H1 (cell line): ENCODE measurements at regions not wholly inside any gene's neighbourhood (a gene's known extent, or its start where the extent isn't known, plus 50 kb on each side); places are given as distances from the start of the nearest gene placed in this dataset.

ENCODE experiments used
- CTCF ChIA-PET: fragments of 300-600 bp; sonication (Branson Sonifier 250); formaldehyde crosslinking; loops from one replicate; lab custom pipeline; 2021; ENCODE audit not compliant: partially characterized antibody; lab: Charles Lee
- POLR2A ChIA-PET: fragments of 300-600 bp; sonication (Branson Sonifier 250); formaldehyde crosslinking; loops from one replicate; lab custom pipeline; 2021; ENCODE audit warnings: inconsistent platforms; ENCODE audit not compliant: partially characterized antibody; lab: Charles Lee
- DNase-seq, 2 experiments: peaks; one replicate each; pipeline versions ENCODE4 v3.0.0 to v3.0.0-alpha.2; 2010 to 2022; ENCODE audit warnings: low spot score in 2 of 2, low read depth in 1 of 2, mixed read lengths in 1 of 2
- FAIRE-seq: peaks from 2 replicates; lab custom pipeline; 2011; peaks lifted over from hg19 to GRCh38; lab: Jason Lieb, UNC
- H2AFZ ChIP-seq: 2 replicates; pipeline ENCODE4 v1.8.1; 2012; ENCODE audit warnings: low read length, inconsistent platforms
- H2AK5ac ChIP-seq: 2 replicates; pipeline ENCODE4 v1.6.1; 2013; ENCODE audit warnings: low read depth, low read length
- H2BK120ac ChIP-seq: replicated peaks from 2 replicates; pipeline ENCODE3; 2013; ENCODE audit warnings: low read depth, low read length, inconsistent platforms
- H2BK12ac ChIP-seq: 2 replicates; pipeline ENCODE4 v1.6.1; 2013; ENCODE audit warnings: low read depth, low read length
- H2BK15ac ChIP-seq: 2 replicates; pipeline ENCODE4 v1.6.1; 2013; ENCODE audit warnings: low read length
- H2BK20ac ChIP-seq: 2 replicates; pipeline ENCODE4 v1.6.1; 2013; ENCODE audit warnings: low read length
- H2BK5ac ChIP-seq: 2 replicates; pipeline ENCODE4 v1.6.1; 2013; ENCODE audit warnings: low read depth, low read length
- H3K14ac ChIP-seq: 2 replicates; pipeline ENCODE4 v1.6.1; 2013; ENCODE audit warnings: inconsistent platforms; ENCODE audit not compliant: insufficient read length
- H3K18ac ChIP-seq: 2 replicates; pipeline ENCODE4 v1.6.1; 2013; ENCODE audit warnings: low read length; ENCODE audit errors: extremely low read depth
- H3K23ac ChIP-seq: 2 replicates; pipeline ENCODE4 v1.6.1; 2013; ENCODE audit warnings: inconsistent platforms; ENCODE audit not compliant: insufficient read length
- H3K23me2 ChIP-seq: 2 replicates; pipeline ENCODE4 v1.6.1; 2013; ENCODE audit warnings: low read depth, low read length
- H3K27ac ChIP-seq: 2 replicates; pipeline ENCODE4 v1.6.1; 2011; ENCODE audit warnings: low read depth, low read length, inconsistent platforms
- H3K27me3 ChIP-seq, 4 experiments: replicated peaks in 1 of 4; 1 replicate in 1 of 4; 2 replicates in 3 of 4; pipeline versions ENCODE4 v1.6.1 to v1.8.1; 2011 to 2013; ENCODE audit warnings: low read length in 3 of 4, mild to moderate bottlenecking in 3 of 4, inconsistent platforms in 2 of 4, mixed read lengths in 2 of 4, moderate library complexity in 1 of 4; ENCODE audit not compliant: control insufficient read depth in 3 of 4, insufficient read depth in 3 of 4; ENCODE audit errors: extremely low read depth in 1 of 4
- H3K36me3 ChIP-seq, 4 experiments: 2 replicates each; pipeline versions ENCODE4 v1.6.1 to v1.8.1; 2011 to 2013; ENCODE audit warnings: mild to moderate bottlenecking in 4 of 4, low read length in 3 of 4, moderate library complexity in 2 of 4, control low read depth in 1 of 4, inconsistent platforms in 1 of 4; ENCODE audit not compliant: insufficient read depth in 4 of 4, control insufficient read depth in 2 of 4
- H3K4ac ChIP-seq: replicated peaks from 2 replicates; pipeline ENCODE3; 2013; ENCODE audit warnings: low read length, low read depth, mixed read lengths, inconsistent platforms; ENCODE audit not compliant: insufficient read length
- H3K4me1 ChIP-seq, 4 experiments: replicated peaks in 1 of 4; 1 replicate in 1 of 4; 2 replicates in 3 of 4; pipeline versions ENCODE4 v1.6.1 to v1.8.1; 2011 to 2013; ENCODE audit warnings: low read length in 3 of 4, inconsistent platforms in 2 of 4, mixed read lengths in 1 of 4; ENCODE audit not compliant: insufficient read depth in 4 of 4, control insufficient read depth in 3 of 4
- H3K4me2 ChIP-seq, 2 experiments: 2 replicates each; pipeline versions ENCODE4 v1.6.1 to v1.8.1; 2011 to 2013; ENCODE audit warnings: low read depth in 2 of 2, low read length in 2 of 2, control low read depth in 1 of 2, inconsistent platforms in 1 of 2, mild to moderate bottlenecking in 1 of 2; ENCODE audit not compliant: insufficient read depth in 1 of 2
- H3K4me3 ChIP-seq, 4 experiments: fragments of 200-600, 300-600 bp in 1 of 4; sonication (generic), shearing (Covaris generic), sonication (Bioruptor Twin) in 1 of 4; 2 replicates each; pipeline versions ENCODE4 v1.5.1 to v1.8.1; 2011 to 2016; ENCODE audit warnings: low read length in 4 of 4, low read depth in 3 of 4, control low read depth in 2 of 4, inconsistent platforms in 2 of 4, mild to moderate bottlenecking in 2 of 4, mixed read lengths in 1 of 4, moderate library complexity in 1 of 4; ENCODE audit not compliant: insufficient read depth in 2 of 4; ENCODE audit errors: extremely low read depth in 1 of 4
- H3K56ac ChIP-seq: replicated peaks from 2 replicates; pipeline ENCODE3; 2013; ENCODE audit warnings: low read depth, mild to moderate bottlenecking, mixed read lengths, low read length, inconsistent platforms; ENCODE audit not compliant: insufficient read length
- H3K79me1 ChIP-seq: 2 replicates; pipeline ENCODE4 v1.6.1; 2013; ENCODE audit warnings: low read depth, low read length, control low read depth
- H3K79me2 ChIP-seq, 2 experiments: 2 replicates each; pipeline versions ENCODE4 v1.6.1 to v1.8.1; 2012 to 2013; ENCODE audit warnings: low read length in 2 of 2, mild to moderate bottlenecking in 2 of 2, inconsistent platforms in 1 of 2; ENCODE audit not compliant: insufficient read depth in 2 of 2, control insufficient read depth in 1 of 2
- H3K9ac ChIP-seq, 4 experiments: replicated peaks in 1 of 4; 1 replicate in 1 of 4; 2 replicates in 3 of 4; pipeline versions ENCODE4 v1.6.1 to v1.8.1; 2011 to 2013; ENCODE audit warnings: low read depth in 3 of 4, low read length in 3 of 4, control low read depth in 2 of 4, mild to moderate bottlenecking in 2 of 4, moderate library complexity in 2 of 4, inconsistent platforms in 1 of 4; ENCODE audit errors: extremely low read depth in 1 of 4
- H3K9me3 ChIP-seq, 2 experiments: 2 replicates each; pipeline versions ENCODE4 v1.6.1 to v1.8.1; 2012 to 2013; ENCODE audit warnings: mild to moderate bottlenecking in 2 of 2, moderate library complexity in 2 of 2, control low read depth in 1 of 2, inconsistent platforms in 1 of 2, low read depth in 1 of 2, low read length in 1 of 2, mixed read lengths in 1 of 2; ENCODE audit not compliant: insufficient read depth in 2 of 2
- H4K20me1 ChIP-seq, 2 experiments: replicated peaks in 1 of 2; 2 replicates each; pipeline versions ENCODE3 to v1.8.1; 2011 to 2013; ENCODE audit warnings: inconsistent platforms in 2 of 2, low read length in 2 of 2, mild to moderate bottlenecking in 1 of 2; ENCODE audit not compliant: insufficient read depth in 2 of 2, control insufficient read depth in 1 of 2
- H4K5ac ChIP-seq: 2 replicates; pipeline ENCODE4 v1.6.1; 2013; ENCODE audit warnings: low read length, low read depth, mixed read lengths, inconsistent platforms; ENCODE audit not compliant: insufficient read length
- H4K8ac ChIP-seq: 2 replicates; pipeline ENCODE4 v1.8.0; 2013; ENCODE audit warnings: mild to moderate bottlenecking, moderate library complexity, low read length, inconsistent platforms; ENCODE audit not compliant: insufficient read depth; ENCODE audit errors: extremely low read depth
- H4K91ac ChIP-seq: replicated peaks from 2 replicates; pipeline ENCODE3; 2013; ENCODE audit warnings: low read length, mixed read lengths, inconsistent platforms; ENCODE audit not compliant: insufficient read length
- BACH1 ChIP-seq: IDR thresholded peaks from 2 replicates; pipeline ENCODE4 v1.6.1; 2012; ENCODE audit warnings: low read length, improper control_type of control experiment
- BCL11A ChIP-seq, 2 experiments: IDR thresholded peaks; one replicate each; pipeline ENCODE4 v1.6.1; 2011; ENCODE audit warnings: low read depth in 2 of 2, low read length in 2 of 2, mild to moderate bottlenecking in 2 of 2
- CHD1 ChIP-seq: IDR thresholded peaks from 2 replicates; pipeline ENCODE4 v1.6.1; 2012; ENCODE audit warnings: low read depth, low read length, improper control_type of control experiment
- EP300 ChIP-seq, 2 experiments: IDR thresholded peaks; 1 replicate in 1 of 2; 2 replicates in 1 of 2; pipeline ENCODE4 v1.6.1; 2011 to 2012; ENCODE audit warnings: low read depth in 2 of 2, low read length in 2 of 2, mild to moderate bottlenecking in 2 of 2, borderline replicate concordance in 1 of 2, inconsistent platforms in 1 of 2, moderate library complexity in 1 of 2
- KDM4A ChIP-seq: IDR thresholded peaks from one replicate; pipeline ENCODE4 v1.7.1; 2012; ENCODE audit warnings: low read depth, mild to moderate bottlenecking, moderate library complexity, low read length, inconsistent platforms; ENCODE audit not compliant: severe bottlenecking
- MAFK ChIP-seq: IDR thresholded peaks from 2 replicates; pipeline ENCODE4 v1.6.1; 2012; ENCODE audit warnings: low read depth, mild to moderate bottlenecking, improper control_type of control experiment, low read length
- NANOG ChIP-seq: IDR thresholded peaks from 2 replicates; pipeline ENCODE4 v1.6.1; 2011; ENCODE audit warnings: low read length, low read depth, mild to moderate bottlenecking, inconsistent platforms; ENCODE audit not compliant: insufficient read depth, poor library complexity, severe bottlenecking
- POLR2AphosphoS5 ChIP-seq: IDR thresholded peaks from 2 replicates; pipeline ENCODE4 v1.6.1; 2011; ENCODE audit warnings: low read depth, low read length
- POU5F1 ChIP-seq: IDR thresholded peaks from 2 replicates; pipeline ENCODE4 v1.6.1; 2011; ENCODE audit warnings: low read depth, mild to moderate bottlenecking, low read length, moderate library complexity
- RAD21 ChIP-seq, 2 experiments: IDR thresholded peaks in 1 of 2; conservative IDR thresholded peaks in 1 of 2; 2 replicates each; pipeline ENCODE4 v1.6.1; 2011; ENCODE audit warnings: low read depth in 2 of 2, low read length in 2 of 2, improper control_type of control experiment in 1 of 2, inconsistent platforms in 1 of 2, mild to moderate bottlenecking in 1 of 2, moderate library complexity in 1 of 2
- RFX5 ChIP-seq: IDR thresholded peaks from 2 replicates; pipeline ENCODE4 v1.6.1; 2011; ENCODE audit warnings: low read depth, low read length, improper control_type of control experiment, borderline replicate concordance
- SIRT6 ChIP-seq: IDR thresholded peaks from one replicate; pipeline ENCODE4 v1.7.1; 2012; ENCODE audit warnings: low read length, inconsistent platforms
- TAF1 ChIP-seq: IDR thresholded peaks from 2 replicates; pipeline ENCODE4 v1.6.1; 2011; ENCODE audit warnings: mild to moderate bottlenecking, low read depth, low read length
- ZNF274 ChIP-seq: IDR thresholded peaks from 2 replicates; pipeline ENCODE4 v1.7.0; 2012; ENCODE audit warnings: low read length, borderline replicate concordance; ENCODE audit errors: extremely low read depth
- WGBS, 2 experiments: shearing (Covaris generic) in 1 of 2; methylation state at CpG; one replicate each; pipeline versions ENCODE4 v1.1.6 to v1.1.7; 2013 to 2015; ENCODE audit warnings: low lambda C conversion rate in 2 of 2, mixed read lengths in 2 of 2, inconsistent platforms in 1 of 2, low coverage in 1 of 2, missing lambda C conversion rate in 1 of 2; ENCODE audit not compliant: insufficient replicate concordance in 2 of 2, insufficient coverage in 1 of 2, insufficient read length in 1 of 2; ENCODE audit errors: extremely low coverage in 1 of 2, missing lambda C conversion rate in 1 of 2; 5-methylcytosine and 5-hydroxymethylcytosine counted together
- TF ChIP-seq, protein P1 (sequence below): IDR thresholded peaks from 2 replicates; pipeline ENCODE4 v1.6.1; 2012; ENCODE audit warnings: inconsistent platforms

DNA sequence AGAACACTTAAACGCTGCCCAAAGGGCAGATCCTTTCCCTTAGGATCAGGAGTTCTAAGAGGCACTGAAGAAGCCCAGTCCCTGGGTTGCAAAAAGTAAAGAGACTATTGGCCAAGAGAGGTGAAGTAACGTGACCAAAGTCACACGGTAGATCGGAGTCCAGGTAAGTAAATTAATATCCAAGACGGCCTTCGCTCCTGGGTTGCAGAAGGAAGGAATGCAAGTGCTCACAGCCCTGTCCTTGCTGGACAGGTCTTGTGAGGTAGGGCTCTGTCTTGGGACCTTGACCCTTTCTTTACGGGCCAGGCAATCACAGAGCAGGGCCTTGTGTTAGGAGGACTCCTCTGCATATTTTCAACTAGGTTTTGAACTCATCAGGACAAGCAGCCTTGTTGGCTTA is 243.7 kb upstream of the PDE10A start:
- Histone ChIP-seq H2BK5ac (no peak overlapping the region), H3K4ac (no peak overlapping the region), H4K91ac (no peak overlapping the region), H4K20me1 (no peaks in the 10 kb centered on the region), H3K56ac (no peak overlapping the region), H4K8ac (no peak overlapping the region), H3K4me3 (no peak overlapping the region), H3K27ac (no peak overlapping the region), H3K14ac (no peak overlapping the region), H3K9me3 (peaks cover 0 to 4% of the 10 kb centered on the region in 2 experiments; a peak in 1 of 4 replicates), H3K4me1 (no peaks in the 10 kb centered on the region), H3K23ac (no peak overlapping the region), H3K36me3 (no peaks in the 10 kb centered on the region), H3K79me2 (no peaks in the 10 kb centered on the region), H3K4me2 (no peak overlapping the region), H2BK20ac (no peak overlapping the region), H3K18ac (no peak overlapping the region), H2BK120ac (no peak overlapping the region), H2BK15ac (no peak overlapping the region), H4K5ac (no peak overlapping the region), H2AFZ (no peak overlapping the region), H3K79me1 (no peaks in the 10 kb centered on the region), H3K23me2 (no peaks in the 10 kb centered on the region), H3K9ac (no peak overlapping the region), H2AK5ac (no peak overlapping the region), H2BK12ac (no peak overlapping the region), H3K27me3 (no peaks in the 10 kb centered on the region; a peak in 1 of 7 replicates)
- ChIA-PET POLR2A (no interaction called here), CTCF (no interaction called here)
- DNase-seq (no peak), FAIRE-seq (no peak)
- 91% methylated on average over 7 of the region's 7 CpGs; no CpG with 5 or more reads in 1 of the 2 experiments for WGBS, 2 experiments
- TF ChIP-seq MAFK, result no peak
- TF ChIP-seq CHD1, result no peak
- TF ChIP-seq TAF1, result no peak
- TF ChIP-seq, protein P1, sequence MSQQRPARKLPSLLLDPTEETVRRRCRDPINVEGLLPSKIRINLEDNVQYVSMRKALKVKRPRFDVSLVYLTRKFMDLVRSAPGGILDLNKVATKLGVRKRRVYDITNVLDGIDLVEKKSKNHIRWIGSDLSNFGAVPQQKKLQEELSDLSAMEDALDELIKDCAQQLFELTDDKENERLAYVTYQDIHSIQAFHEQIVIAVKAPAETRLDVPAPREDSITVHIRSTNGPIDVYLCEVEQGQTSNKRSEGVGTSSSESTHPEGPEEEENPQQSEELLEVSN, result no peak
- no peak for TF ChIP-seq POU5F1
- TF ChIP-seq KDM4A, result no peak
- no peak for TF ChIP-seq RFX5
- TF ChIP-seq NANOG, result no peak
- TF ChIP-seq RAD21 (IDR thresholded peaks at IDR 0.05 in 1 of 2, conservative IDR thresholded peaks at IDR 0.05 in 1 of 2; ENCODE audit: low read depth in 2 of 2, low read length in 2 of 2), result no peak
- TF ChIP-seq SIRT6, result no peak
- TF ChIP-seq BCL11A (IDR thresholded peaks at IDR 0.05; ENCODE audit: low read depth in 2 of 2, low read length in 2 of 2), result no peak
- TF ChIP-seq ZNF274, result no peak
- no peak for TF ChIP-seq BACH1
- no peak for TF ChIP-seq POLR2AphosphoS5
- no peak for TF ChIP-seq EP300 (IDR thresholded peaks at IDR 0.05; ENCODE audit: borderline replicate concordance in 1 of 2, low read depth in 2 of 2, low read length in 2 of 2)
